CD4-positive, alpha-beta T cell treated with Interleukin-12 subunit alpha and Interleukin-12 subunit beta, for 1 hour (primary cell): ENCODE measurements at regions not wholly inside any gene's neighbourhood (a gene's known extent, or its start where the extent isn't known, plus 50 kb on each side); places are given as distances from the start of the nearest gene placed in this dataset.
"Not testable (repeated sequence)": the region's sequence is repeated elsewhere in the genome, so short reads cannot be mapped to it uniquely, and the experiment has no call there.

Source experiments
- DNase-seq: peaks from one replicate; pipeline ENCODE4 v3.0.0-alpha.2; 2020

- no peak for DNase-seq
Measured at GRCh38 chr4:12651876-12652275, 832.3 kb downstream of the RAB28 start.

GRCh38 chr4:12645732-12646131, 838.4 kb downstream of the RAB28 start:
- DNase-seq: no peak

- no peak for DNase-seq
Measured at GRCh38 chr4:12644261-12644660, 839.9 kb downstream of the RAB28 start.

- DNase-seq: no peak
Measured at GRCh38 chr4:12636191-12636590, 847.9 kb downstream of the RAB28 start.

GRCh38 chr4:12635629-12636028, 848.5 kb downstream of the RAB28 start:
- DNase-seq: no peak

GRCh38 chr4:12633053-12633651, 851.0 kb downstream of the RAB28 start:
- peak; percentile 59 for DNase-seq

- DNase-seq: no peak
Measured at GRCh38 chr4:12615822-12616221, 868.3 kb downstream of the RAB28 start.

GRCh38 chr4:12612876-12613275, 871.3 kb downstream of the RAB28 start:
- no peak for DNase-seq

GRCh38 chr4:12609212-12609875, 874.8 kb downstream of the RAB28 start:
- not testable (repeated sequence) for DNase-seq

- no peak for DNase-seq
Measured at GRCh38 chr4:12595986-12596385, 888.2 kb downstream of the RAB28 start.

GRCh38 chr4:12595489-12595888, 888.7 kb downstream of the RAB28 start:
- no peak for DNase-seq

GRCh38 chr4:12588582-12588981, 895.6 kb downstream of the RAB28 start:
- DNase-seq: no peak

- DNase-seq: no peak
Measured at GRCh38 chr4:12586242-12587006, 897.7 kb downstream of the RAB28 start.

GRCh38 chr4:12584116-12584875, 899.8 kb downstream of the RAB28 start:
- DNase-seq: no peak

GRCh38 chr4:12583275-12583674, 900.9 kb downstream of the RAB28 start:
- DNase-seq: no peak

GRCh38 chr4:12580787-12581186, 903.4 kb downstream of the RAB28 start:
- no peak for DNase-seq

- no peak for DNase-seq
Measured at GRCh38 chr4:12579172-12579571, 905.0 kb downstream of the RAB28 start.

GRCh38 chr4:12576409-12576808, 907.7 kb downstream of the RAB28 start:
- no peak for DNase-seq

- no peak for DNase-seq
Measured at GRCh38 chr4:12573716-12574115, 910.4 kb downstream of the RAB28 start.

GRCh38 chr4:12562476-12563140, 921.5 kb downstream of the RAB28 start:
- DNase-seq: no peak

GRCh38 chr4:12562021-12562420, 922.1 kb downstream of the RAB28 start:
- DNase-seq: no peak

GRCh38 chr4:12555011-12555410, 929.1 kb downstream of the RAB28 start:
- no peak for DNase-seq

- no peak for DNase-seq
Measured at GRCh38 chr4:12548678-12549077, 935.5 kb downstream of the RAB28 start.
